ENCODE measurements at regions not wholly inside any gene's neighbourhood (a gene's known extent, or its start where the extent isn't known, plus 50 kb on each side); places are given as distances from the start of the nearest gene placed in this dataset.
A peak's percentile ranks its signal among the peaks of the same experiment; 100 is the strongest.

DNA sequence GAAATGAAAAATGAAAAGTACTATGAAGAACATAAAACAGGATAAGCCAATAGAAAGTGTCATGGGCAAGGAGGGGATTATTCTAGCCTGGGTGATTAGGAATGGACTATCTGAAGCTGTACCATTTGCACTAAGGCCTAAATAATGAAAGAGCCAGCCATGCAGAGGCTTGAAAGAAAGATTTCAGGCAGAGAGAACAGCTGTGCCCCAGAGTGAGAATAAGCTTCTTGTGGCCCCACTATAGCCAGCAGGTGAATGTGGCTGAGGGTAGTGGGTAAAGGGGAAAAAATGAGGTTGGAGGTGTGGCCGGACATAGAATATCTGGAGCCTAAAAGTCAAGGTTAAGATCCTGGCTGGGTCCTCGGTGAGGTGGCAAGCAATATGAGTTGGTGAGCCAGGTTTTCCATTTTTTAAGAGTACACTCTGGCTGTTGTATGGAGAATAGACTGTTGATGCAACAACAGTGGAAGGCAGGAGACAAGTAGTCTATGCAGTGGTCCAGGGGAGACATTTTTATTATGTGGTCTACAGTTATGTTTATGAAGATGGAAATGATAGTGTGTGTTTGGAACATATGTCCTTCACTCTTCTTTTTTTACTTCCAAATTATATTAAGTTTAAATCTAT is 135.2 kb upstream of the SETBP1 start:
- no peak overlapping the region for H3K4me3 ChIP-seq
- H3K36me3 ChIP-seq = no peaks in the 10 kb centered on the region
- intact Hi-C loops (cut with DNase I) = no loop called here
- no peaks in the 10 kb centered on the region for H3K9me3 ChIP-seq
- no peaks in the 10 kb centered on the region for H3K27me3 ChIP-seq
- H3K4me1 ChIP-seq = no peaks in the 10 kb centered on the region
- no peak overlapping the region for H3K27ac ChIP-seq
- TF ChIP-seq, protein P1, sequence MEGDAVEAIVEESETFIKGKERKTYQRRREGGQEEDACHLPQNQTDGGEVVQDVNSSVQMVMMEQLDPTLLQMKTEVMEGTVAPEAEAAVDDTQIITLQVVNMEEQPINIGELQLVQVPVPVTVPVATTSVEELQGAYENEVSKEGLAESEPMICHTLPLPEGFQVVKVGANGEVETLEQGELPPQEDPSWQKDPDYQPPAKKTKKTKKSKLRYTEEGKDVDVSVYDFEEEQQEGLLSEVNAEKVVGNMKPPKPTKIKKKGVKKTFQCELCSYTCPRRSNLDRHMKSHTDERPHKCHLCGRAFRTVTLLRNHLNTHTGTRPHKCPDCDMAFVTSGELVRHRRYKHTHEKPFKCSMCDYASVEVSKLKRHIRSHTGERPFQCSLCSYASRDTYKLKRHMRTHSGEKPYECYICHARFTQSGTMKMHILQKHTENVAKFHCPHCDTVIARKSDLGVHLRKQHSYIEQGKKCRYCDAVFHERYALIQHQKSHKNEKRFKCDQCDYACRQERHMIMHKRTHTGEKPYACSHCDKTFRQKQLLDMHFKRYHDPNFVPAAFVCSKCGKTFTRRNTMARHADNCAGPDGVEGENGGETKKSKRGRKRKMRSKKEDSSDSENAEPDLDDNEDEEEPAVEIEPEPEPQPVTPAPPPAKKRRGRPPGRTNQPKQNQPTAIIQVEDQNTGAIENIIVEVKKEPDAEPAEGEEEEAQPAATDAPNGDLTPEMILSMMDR (IDR thresholded peaks at IDR 0.05) = no peak
- no peak overlapping the region for H3K9ac ChIP-seq (ENCODE audit: low read depth in 2 of 2, low read length in 2 of 2)
- no peak for DNase-seq

DNA sequence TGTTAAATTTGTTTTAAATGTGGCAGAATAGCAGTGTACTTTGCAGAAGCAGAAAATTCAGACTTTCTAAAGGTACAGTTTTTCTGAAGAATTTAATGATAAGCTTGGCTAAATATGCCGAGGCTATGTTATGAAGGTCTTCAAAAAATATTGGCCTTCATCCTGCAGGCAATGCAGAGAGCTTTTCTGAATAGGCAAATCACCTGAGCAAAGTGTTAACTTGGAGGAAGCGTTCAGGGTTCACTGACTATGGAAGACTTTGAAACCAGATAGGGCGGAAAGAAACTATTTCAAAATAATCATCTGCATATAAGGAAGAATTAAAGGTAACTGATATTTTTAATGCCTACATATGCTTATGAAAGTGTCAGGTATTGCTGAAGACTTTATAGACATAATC is 133.7 kb upstream of the SETBP1 start:
- H3K27me3 ChIP-seq = no peaks in the 10 kb centered on the region
- H3K4me1 ChIP-seq = no peaks in the 10 kb centered on the region
- H3K9ac ChIP-seq (ENCODE audit: low read depth in 2 of 2, low read length in 2 of 2) = no peak overlapping the region
- no peaks in the 10 kb centered on the region for H3K36me3 ChIP-seq
- no peak overlapping the region for H3K4me3 ChIP-seq
- DNase-seq = no peak
- no peak overlapping the region for H3K27ac ChIP-seq
- intact Hi-C loops (cut with DNase I) = no loop called here
- TF ChIP-seq, protein P1 (IDR thresholded peaks at IDR 0.05) = no peak
- H3K9me3 ChIP-seq = no peaks in the 10 kb centered on the region

DNA sequence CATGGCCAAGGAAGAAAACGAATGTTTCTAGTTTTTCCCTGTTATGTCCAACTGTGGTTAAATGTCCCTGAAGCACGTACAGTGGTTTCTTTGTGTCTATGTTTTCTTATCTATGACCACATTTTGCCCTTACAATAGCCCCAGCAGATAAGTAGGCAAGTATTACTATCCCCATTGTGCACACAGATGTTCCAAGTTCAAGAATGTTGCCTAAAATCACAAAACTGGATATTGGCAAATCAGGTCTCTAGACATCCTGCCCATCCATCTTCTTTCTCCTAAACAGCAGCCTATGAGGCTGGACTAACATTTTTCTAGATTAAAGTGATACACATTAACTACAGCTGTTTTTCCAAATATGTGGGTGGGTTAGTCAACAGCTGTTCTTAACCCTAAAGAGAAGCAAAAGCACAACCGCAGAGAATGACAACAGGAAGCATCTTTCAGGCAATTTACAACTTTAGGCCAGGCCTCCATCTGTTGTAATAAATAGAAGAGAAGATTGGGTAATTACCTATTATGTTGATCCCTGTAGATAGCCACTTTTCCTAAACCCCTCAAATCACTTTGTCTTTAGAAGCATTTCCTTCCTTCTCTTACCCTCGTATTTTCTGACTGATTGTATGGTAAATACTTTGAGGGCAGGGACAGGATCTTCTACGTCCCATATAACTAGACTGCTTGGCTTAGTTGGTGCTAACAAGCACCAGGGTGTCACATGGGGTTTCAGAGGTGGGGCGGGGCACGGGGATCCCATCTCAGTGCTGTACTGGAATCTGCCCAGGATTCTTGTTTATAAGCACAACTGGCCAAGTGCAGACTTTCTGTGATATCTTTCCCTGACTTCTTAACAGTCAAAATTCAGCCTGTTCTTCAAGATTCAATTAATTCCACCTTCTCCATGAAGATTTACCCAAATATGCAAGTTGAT is 132.1 kb upstream of the SETBP1 start:
- no peak overlapping the region for H3K4me3 ChIP-seq
- DNase-seq = peak; percentile 28
- no peaks in the 10 kb centered on the region for H3K9me3 ChIP-seq
- H3K27me3 ChIP-seq = no peaks in the 10 kb centered on the region
- no peak overlapping the region for H3K9ac ChIP-seq (ENCODE audit: low read depth in 2 of 2, low read length in 2 of 2)
- intact Hi-C loops (cut with DNase I) = no loop called here
- TF ChIP-seq, protein P1 (IDR thresholded peaks at IDR 0.05) = no peak
- no peaks in the 10 kb centered on the region for H3K36me3 ChIP-seq
- no peak overlapping the region for H3K27ac ChIP-seq
- no peaks in the 10 kb centered on the region for H3K4me1 ChIP-seq

DNA sequence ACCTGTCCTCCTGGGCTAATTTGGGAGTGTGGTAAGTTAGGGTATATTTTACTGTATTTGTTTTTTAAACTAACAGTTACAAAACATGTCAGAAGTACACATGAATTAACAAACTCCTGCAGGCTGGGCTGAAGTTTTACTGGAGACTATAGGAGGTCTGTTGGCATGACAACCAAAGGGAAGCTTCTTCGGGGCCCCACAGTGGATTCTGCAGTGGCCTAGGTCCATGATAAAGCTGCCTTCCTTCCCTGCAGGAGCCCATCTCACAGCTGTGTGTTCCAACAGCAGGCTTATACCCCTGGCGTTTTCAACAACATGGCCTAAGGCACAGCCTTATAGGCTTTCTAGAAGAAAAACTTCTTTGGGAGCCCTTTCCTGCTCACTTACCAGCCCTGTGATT is 128.0 kb upstream of the SETBP1 start:
- H3K4me3 ChIP-seq = no peak overlapping the region
- intact Hi-C loops (cut with DNase I) = no loop called here
- no peaks in the 10 kb centered on the region for H3K27me3 ChIP-seq
- TF ChIP-seq, protein P1 (IDR thresholded peaks at IDR 0.05) = no peak
- no peaks in the 10 kb centered on the region for H3K36me3 ChIP-seq
- no peaks in the 10 kb centered on the region for H3K9me3 ChIP-seq
- DNase-seq = no peak
- no peak overlapping the region for H3K27ac ChIP-seq
- H3K9ac ChIP-seq (ENCODE audit: low read depth in 2 of 2, low read length in 2 of 2) = no peak overlapping the region
- no peaks in the 10 kb centered on the region for H3K4me1 ChIP-seq

DNA sequence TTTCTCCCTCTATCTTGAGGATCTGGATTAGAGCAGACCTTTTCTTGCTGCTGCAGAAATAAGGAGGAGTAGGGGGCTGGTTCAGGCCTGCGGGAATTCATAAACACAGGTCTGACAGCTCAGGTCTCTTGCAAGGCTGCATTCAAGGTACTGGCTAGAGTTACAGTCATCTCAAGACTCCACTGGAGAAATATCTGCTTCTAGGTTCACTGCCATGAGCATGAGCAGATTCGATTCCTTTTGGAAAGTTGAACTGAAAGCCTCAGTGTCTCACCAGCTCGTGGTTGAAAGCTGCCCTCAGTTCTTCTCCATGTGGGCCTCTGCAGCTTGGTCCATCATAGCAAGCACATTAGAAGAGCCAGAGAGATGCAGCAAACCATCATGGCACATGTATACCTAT is 124.4 kb upstream of the SETBP1 start:
- Histone ChIP-seq H3K27ac (no peak overlapping the region), H3K4me3 (no peak overlapping the region), H3K9ac (ENCODE audit: low read depth in 2 of 2, low read length in 2 of 2) (no peak overlapping the region), H3K36me3 (no peaks in the 10 kb centered on the region), H3K4me1 (no peaks in the 10 kb centered on the region), H3K27me3 (no peaks in the 10 kb centered on the region), H3K9me3 (no peaks in the 10 kb centered on the region)
- intact Hi-C loops (cut with DNase I) = no loop called here
- no peak for DNase-seq
- TF ChIP-seq, protein P1 (IDR thresholded peaks at IDR 0.05) = no peak
